BLaER1 (cell line): ENCODE measurements at regions not wholly inside any gene's neighbourhood (a gene's known extent, or its start where the extent isn't known, plus 50 kb on each side); places are given as distances from the start of the nearest gene placed in this dataset.
A peak's percentile ranks its signal among the peaks of the same experiment; 100 is the strongest.
"Not testable (repeated sequence)": the region's sequence is repeated elsewhere in the genome, so short reads cannot be mapped to it uniquely, and the experiment has no call there.

ENCODE experiments used
- H3K27ac ChIP-seq: shearing (Covaris generic); formaldehyde crosslinking; 2 replicates; pipeline ENCODE4 v1.8.1; 2022
- H3K27me3 ChIP-seq: shearing (Covaris generic); formaldehyde crosslinking; 2 replicates; pipeline ENCODE4 v1.8.1; 2022
- H3K36me3 ChIP-seq: shearing (Covaris generic); formaldehyde crosslinking; 2 replicates; pipeline ENCODE4 v1.8.1; 2022
- H3K4me1 ChIP-seq: shearing (Covaris generic); formaldehyde crosslinking; 2 replicates; pipeline ENCODE4 v1.8.1; 2022
- H3K4me2 ChIP-seq: shearing (Covaris generic); formaldehyde crosslinking; 2 replicates; pipeline ENCODE4 v1.8.1; 2022
- H3K4me3 ChIP-seq: shearing (Covaris generic); formaldehyde crosslinking; 2 replicates; pipeline ENCODE4 v1.8.1; 2022
- H3K9ac ChIP-seq: shearing (Covaris generic); formaldehyde crosslinking; 2 replicates; pipeline ENCODE4 v1.8.1; 2022
- H3K9me3 ChIP-seq: shearing (Covaris generic); formaldehyde crosslinking; 2 replicates; pipeline ENCODE4 v1.8.1; 2022
- H4K20me1 ChIP-seq: shearing (Covaris generic); formaldehyde crosslinking; 2 replicates; pipeline ENCODE4 v1.8.1; 2022
- Cebpa-rat ChIP-seq: shearing (Covaris generic); IDR thresholded peaks from 2 replicates; pipeline ENCODE4 v1.8.1; 2022

DNA sequence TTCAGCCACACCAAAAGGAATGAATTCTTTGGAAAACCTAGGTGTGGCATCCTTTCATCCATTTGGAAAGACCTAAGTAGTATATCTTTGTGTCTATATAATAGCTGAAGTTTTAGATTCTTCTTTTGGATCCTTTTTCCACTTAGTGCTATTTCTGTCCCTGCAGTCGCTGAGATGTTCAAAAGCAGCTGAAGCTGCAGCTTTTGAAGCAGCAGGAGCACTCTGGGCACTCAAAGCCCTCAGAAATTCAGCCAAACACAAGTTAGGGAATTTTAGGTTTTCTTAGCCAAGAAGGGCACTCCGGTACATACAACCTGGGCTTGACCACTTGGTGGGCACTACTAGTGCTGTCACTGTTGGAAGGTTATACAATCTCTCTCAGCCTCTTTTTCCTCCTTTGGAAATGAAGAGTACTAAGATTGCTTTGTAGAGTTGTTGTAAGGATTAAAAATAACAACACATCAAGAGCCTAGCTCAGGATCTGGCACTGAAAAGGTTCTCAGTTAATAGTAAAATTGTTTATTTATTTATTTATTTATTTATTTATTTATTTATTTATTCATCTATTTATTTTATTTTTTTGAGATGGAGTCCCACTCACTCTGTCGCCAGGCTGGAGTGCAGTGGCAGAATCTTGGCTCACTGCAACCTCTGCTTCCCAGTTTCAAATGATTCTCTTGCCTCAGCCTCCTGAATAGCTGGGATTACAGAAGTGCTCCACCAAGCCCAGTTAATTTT, 71.9 kb upstream of the SLC22A16 start:
- no peaks in the 10 kb centered on the region for H3K36me3 ChIP-seq
- H4K20me1 ChIP-seq: no peaks in the 10 kb centered on the region
- no peaks in the 10 kb centered on the region for H3K27me3 ChIP-seq
- H3K9me3 ChIP-seq: peaks cover 38% of the 10 kb centered on the region
- H3K4me1 ChIP-seq: peaks cover 8% of the 10 kb centered on the region
- no peak overlapping the region for H3K9ac ChIP-seq
- H3K4me3 ChIP-seq: no peak overlapping the region
- no peak for TF ChIP-seq Cebpa-rat
- H3K4me2 ChIP-seq: no peak overlapping the region
- H3K27ac ChIP-seq: no peak overlapping the region

DNA sequence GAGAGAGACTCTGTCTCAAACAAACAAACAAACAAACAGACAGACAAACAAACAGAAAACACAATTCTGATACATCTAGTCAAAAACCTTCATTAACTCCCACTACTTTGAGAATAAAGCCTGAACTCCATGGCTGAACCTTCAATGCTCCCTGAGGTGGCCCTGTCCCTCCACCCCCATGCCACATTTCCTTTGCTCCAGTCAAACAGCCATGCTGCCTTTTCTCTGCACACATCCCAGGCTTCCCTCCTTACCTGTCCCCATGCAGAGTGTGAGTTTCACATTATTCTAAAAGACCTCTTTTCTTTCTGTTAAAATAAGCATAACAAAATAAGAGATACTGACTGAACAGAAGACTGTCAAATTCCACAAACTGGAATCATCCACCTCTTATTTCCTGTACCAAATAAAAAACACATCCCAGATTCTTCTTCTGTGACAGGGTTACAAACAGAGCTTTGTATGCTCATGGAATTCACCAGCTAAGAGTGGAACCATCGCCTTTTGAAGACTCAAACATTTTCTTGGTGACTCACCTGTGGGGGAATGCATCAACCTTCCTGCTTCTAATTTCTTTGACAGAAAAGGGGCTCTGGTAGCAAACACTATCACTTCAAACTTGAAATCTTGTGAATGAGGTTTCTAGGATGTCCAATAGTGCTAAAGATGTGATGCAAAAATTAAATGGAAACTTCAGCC, 71.0 kb upstream of the SLC22A16 start:
- H3K4me2 ChIP-seq: no peak overlapping the region
- H3K9ac ChIP-seq: no peak overlapping the region
- no peaks in the 10 kb centered on the region for H4K20me1 ChIP-seq
- no peak for TF ChIP-seq Cebpa-rat
- peaks cover 11% of the 10 kb centered on the region for H3K4me1 ChIP-seq
- peaks cover 30% of the 10 kb centered on the region for H3K9me3 ChIP-seq
- H3K36me3 ChIP-seq: no peaks in the 10 kb centered on the region
- H3K4me3 ChIP-seq: no peak overlapping the region
- H3K27ac ChIP-seq: no peak overlapping the region
- H3K27me3 ChIP-seq: no peaks in the 10 kb centered on the region

DNA sequence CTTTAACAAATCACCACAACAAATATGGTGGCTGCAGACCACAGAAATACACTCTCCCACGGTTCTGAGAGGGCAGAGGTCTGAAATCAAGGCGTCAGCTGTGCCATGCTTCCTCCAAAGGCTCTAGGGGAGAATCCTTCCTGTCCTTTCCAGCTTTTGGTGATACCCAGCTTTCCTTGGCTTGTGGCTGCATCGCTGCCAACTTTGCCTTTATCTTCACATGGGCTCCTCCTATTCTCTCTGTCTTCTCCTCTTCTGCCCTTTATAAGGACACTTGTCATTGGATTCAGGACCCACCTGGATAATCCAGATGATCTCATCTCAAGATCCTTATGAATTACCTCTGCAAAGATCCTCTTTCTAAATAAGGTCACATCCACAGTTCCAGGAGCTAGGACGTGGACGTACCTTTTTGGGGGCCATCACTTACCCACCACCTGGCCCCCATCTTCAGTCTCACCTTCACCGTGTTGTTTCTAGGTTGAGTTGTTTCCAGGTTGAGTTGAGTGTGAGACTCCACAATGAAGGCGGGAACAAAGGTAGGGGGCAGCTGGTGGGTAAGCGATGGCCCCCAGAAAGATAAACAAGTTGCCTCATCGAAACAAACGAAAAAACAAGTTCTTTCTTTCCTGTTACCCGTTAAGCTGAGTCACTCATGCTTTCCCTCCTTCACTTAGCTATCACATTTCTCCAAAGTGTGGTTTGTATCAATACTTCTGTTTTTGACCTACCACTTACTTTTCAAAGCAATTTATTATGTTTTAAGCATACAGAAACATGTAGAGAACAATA, 68.9 kb upstream of the SLC22A16 start:
- Histone ChIP-seq H3K4me2 (peak overlapping the region; percentile 55; the same call in 1 of the 2 replicates), H3K36me3 (no peaks in the 10 kb centered on the region), H3K27me3 (no peaks in the 10 kb centered on the region), H3K27ac (no peak overlapping the region), H4K20me1 (no peaks in the 10 kb centered on the region), H3K9me3 (peaks cover 9% of the 10 kb centered on the region), H3K9ac (no peak overlapping the region), H3K4me3 (no peak overlapping the region), H3K4me1 (peaks cover 11% of the 10 kb centered on the region)
- TF ChIP-seq Cebpa-rat: no peak

DNA sequence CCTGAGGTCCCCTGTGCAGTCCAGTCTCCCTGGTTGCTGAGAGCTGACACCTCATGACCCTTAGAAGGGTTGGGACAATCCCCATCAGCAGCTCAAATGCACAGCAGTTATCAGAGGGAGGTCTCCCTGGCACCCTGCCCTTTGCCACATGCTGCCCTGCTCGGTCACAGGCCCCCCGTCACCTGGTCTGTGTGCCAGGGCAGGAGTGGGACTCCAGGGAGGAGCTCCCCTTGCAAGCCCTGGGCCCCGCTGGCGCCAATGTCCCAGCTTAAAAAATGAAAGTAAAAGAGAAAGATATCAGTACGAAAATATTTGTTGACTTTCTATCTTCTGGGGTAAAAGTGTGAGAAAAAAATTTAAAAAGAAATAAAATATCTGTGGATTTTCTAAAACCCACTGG, 68.1 kb upstream of the SLC22A16 start:
- Histone ChIP-seq H3K4me1 (peaks cover 11% of the 10 kb centered on the region), H3K36me3 (no peaks in the 10 kb centered on the region), H3K9ac (no peak overlapping the region), H4K20me1 (no peaks in the 10 kb centered on the region), H3K4me3 (no peak overlapping the region), H3K4me2 (peak overlapping the region; percentile 55), H3K9me3 (peaks cover 8% of the 10 kb centered on the region), H3K27ac (0 out of 2 replicates have a peak overlapping the region, but pooled peaks have one; percentile 5), H3K27me3 (no peaks in the 10 kb centered on the region)
- TF ChIP-seq Cebpa-rat: no peak

DNA sequence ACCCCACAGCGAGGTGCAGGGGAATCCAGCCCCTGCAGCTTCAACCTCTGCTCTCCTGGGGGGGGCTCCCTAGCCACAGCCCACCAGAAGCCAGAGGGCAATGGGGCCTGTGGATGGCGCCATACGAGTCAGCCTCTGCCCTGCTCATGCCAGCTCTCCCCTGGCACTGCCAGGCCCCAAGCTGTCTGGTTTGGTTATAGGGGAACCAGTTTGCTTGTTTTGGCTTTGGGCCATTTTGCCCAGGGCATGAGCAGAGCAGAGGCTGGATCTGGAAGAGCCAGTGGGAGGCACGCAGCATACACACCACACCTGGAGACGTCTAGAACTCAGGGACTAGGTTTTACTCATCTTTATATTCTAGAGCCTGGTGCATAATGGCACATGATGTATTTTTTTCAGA, 66.7 kb upstream of the SLC22A16 start:
- Histone ChIP-seq H3K9me3 (peaks cover 18% of the 10 kb centered on the region), H3K27me3 (no peaks in the 10 kb centered on the region), H3K36me3 (no peaks in the 10 kb centered on the region), H3K4me3 (no peak overlapping the region), H3K4me1 (peaks cover 11% of the 10 kb centered on the region), H4K20me1 (no peaks in the 10 kb centered on the region), H3K9ac (no peak overlapping the region), H3K4me2 (peak overlapping the region; percentile 44), H3K27ac (no peak overlapping the region)
- no peak for TF ChIP-seq Cebpa-rat

- H4K20me1 ChIP-seq: no peaks in the 10 kb centered on the region
- H3K27me3 ChIP-seq: no peaks in the 10 kb centered on the region
- no peak overlapping the region for H3K27ac ChIP-seq
- peaks cover 11% of the 10 kb centered on the region for H3K4me1 ChIP-seq
- no peak overlapping the region for H3K9ac ChIP-seq
- no peak overlapping the region for H3K4me3 ChIP-seq
- H3K4me2 ChIP-seq: no peak overlapping the region
- H3K9me3 ChIP-seq: peaks cover 18% of the 10 kb centered on the region
- H3K36me3 ChIP-seq: no peaks in the 10 kb centered on the region
- TF ChIP-seq Cebpa-rat: no peak
Observed at GRCh38 chr6:110542311-110543024, 66.1 kb upstream of the SLC22A16 start.

DNA sequence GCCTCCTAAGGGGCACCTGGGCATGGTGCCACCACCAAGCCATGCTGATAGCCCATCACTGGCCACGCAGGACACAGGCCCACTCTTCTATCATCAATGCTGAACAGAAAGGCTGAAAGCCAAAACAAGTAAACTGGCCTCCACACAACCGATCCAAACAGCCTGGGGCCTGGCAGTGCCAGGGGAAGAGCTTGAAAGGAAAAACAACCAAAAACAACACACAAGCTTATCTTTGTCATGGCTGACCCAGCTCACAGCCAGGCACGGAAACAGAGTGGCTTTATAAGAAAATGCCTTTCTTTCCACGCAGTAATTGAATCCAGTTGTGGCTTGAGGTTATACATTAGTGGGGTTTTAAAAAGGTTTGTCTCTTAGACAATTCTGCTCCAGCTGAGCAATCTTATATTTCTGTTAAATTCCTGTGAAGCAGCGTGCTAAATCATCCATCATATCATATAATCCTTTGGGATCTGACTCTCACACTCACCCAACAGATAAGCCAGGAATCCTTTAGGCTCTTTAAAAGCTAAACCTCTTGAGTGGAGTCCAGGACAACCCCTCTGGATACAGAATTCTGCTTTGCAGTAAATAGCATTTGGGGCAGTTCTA, 65.4 kb upstream of the SLC22A16 start:
- Histone ChIP-seq H3K9ac (no peak overlapping the region), H3K27ac (no peak overlapping the region), H3K9me3 (peaks cover 18% of the 10 kb centered on the region), H3K4me2 (no peak overlapping the region), H3K4me1 (peaks cover 11% of the 10 kb centered on the region), H3K4me3 (no peak overlapping the region), H3K36me3 (no peaks in the 10 kb centered on the region), H4K20me1 (no peaks in the 10 kb centered on the region), H3K27me3 (no peaks in the 10 kb centered on the region)
- TF ChIP-seq Cebpa-rat: no peak

DNA sequence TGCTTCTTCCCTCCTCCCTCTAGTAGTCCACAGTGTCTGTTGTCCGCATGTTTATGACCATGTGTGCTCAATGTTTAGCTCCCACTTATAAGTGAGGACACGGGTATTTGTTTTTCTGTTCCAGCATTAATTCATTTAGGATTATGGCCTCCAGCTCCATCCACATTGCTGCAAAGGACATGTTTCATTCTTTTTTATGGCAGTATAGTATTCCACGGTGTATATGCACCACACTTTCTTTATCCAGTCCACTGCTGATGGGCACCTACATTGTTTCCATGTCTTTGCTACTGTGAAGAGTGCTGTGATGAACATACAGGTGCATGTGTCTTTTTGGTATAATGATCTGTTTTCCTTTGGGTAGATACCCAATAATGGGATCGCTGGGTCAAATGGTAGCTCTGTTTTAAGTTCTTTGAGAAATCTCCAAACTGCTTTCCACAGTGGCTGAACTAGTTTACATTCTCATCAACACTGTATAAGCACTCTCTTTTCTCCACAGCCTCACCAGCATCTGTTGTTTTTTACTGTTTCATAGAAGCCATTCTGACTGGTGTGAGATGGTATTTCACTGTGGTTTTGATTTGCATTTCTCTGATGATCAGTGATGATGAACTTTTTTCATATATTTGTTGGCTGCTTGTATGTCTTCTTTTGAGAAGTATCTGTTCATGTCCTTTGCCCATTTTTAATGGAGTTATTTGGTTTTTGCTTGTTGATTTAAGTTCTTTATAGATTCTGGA, 63.0 kb upstream of the SLC22A16 start:
- H3K9ac ChIP-seq, H3K27ac ChIP-seq, H3K27me3 ChIP-seq, H3K4me3 ChIP-seq, H4K20me1 ChIP-seq, H3K36me3 ChIP-seq, H3K4me2 ChIP-seq: not testable (repeated sequence)
- Histone ChIP-seq H3K4me1 (peaks cover 11% of the 10 kb centered on the region), H3K9me3 (peaks cover 18% of the 10 kb centered on the region)
